ENCODE measurements at regions not wholly inside any gene's neighbourhood (a gene's known extent, or its start where the extent isn't known, plus 50 kb on each side); places are given as distances from the start of the nearest gene placed in this dataset.

GRCh38 chr1:102110586-102110985 lies 113.9 kb upstream of the OLFM3 start:
- TF ChIP-seq CTCF (conservative IDR thresholded peaks at IDR 0.05; ENCODE audit: low read depth, low read length) = no peak
- no peak for TF ChIP-seq RFX5 (IDR thresholded peaks at IDR 0.05; ENCODE audit: low read depth, low read length)
- TF ChIP-seq RAD21 (IDR thresholded peaks at IDR 0.05; ENCODE audit: low read length) = no peak
- no peak for TF ChIP-seq ELK1 (IDR thresholded peaks at IDR 0.05; ENCODE audit: borderline replicate concordance, low read depth, low read length)
- no peak for TF ChIP-seq SMC3 (IDR thresholded peaks at IDR 0.05; ENCODE audit: low read depth, low read length)
- TF ChIP-seq MXI1 (IDR thresholded peaks at IDR 0.05; ENCODE audit: borderline replicate concordance, low read depth, low read length) = no peak
- TF ChIP-seq POLR2A (IDR thresholded peaks at IDR 0.05; ENCODE audit: low read depth, low read length) = no peak
